MM.1S (cell line): ENCODE measurements at regions not wholly inside any gene's neighbourhood (a gene's known extent, or its start where the extent isn't known, plus 50 kb on each side); places are given as distances from the start of the nearest gene placed in this dataset.

Source experiments
- DNase-seq: peaks from one replicate; pipeline ENCODE4 v3.0.0-alpha.2; 2015
- H2AFZ ChIP-seq: fragments of 300-600 bp; sonication (generic); 2 replicates; pipeline ENCODE4 v1.6.0; 2016; ENCODE audit warnings: antibody characterized with exemption, low read length
- H3F3A ChIP-seq: fragments of 300-600 bp; sonication (generic); 2 replicates; pipeline ENCODE4 v1.6.1; 2016; ENCODE audit warnings: mild to moderate bottlenecking, antibody characterized with exemption, low read length, moderate library complexity, mixed read lengths; ENCODE audit not compliant: insufficient read depth
- H3K27ac ChIP-seq: fragments of 300-600 bp; sonication (generic); 2 replicates; pipeline ENCODE4 v1.5.1; 2016; ENCODE audit warnings: mild to moderate bottlenecking, low read length
- H3K27me3 ChIP-seq: fragments of 300-600 bp; sonication (generic); replicated peaks from 2 replicates; pipeline ENCODE4 v1.6.0; 2016; ENCODE audit warnings: low read length; ENCODE audit not compliant: insufficient read depth
- H3K36me3 ChIP-seq: fragments of 300-600 bp; sonication (generic); replicated peaks from 2 replicates; pipeline ENCODE4 v1.6.1; 2016; ENCODE audit warnings: mild to moderate bottlenecking, low read length, mixed read lengths; ENCODE audit not compliant: insufficient read depth
- H3K4me1 ChIP-seq: fragments of 300-600 bp; sonication (generic); 2 replicates; pipeline ENCODE4 v1.6.1; 2016; ENCODE audit warnings: low read length, mixed read lengths
- H3K4me2 ChIP-seq: fragments of 300-600 bp; sonication (generic); 2 replicates; pipeline ENCODE4 v1.6.0; 2016; ENCODE audit warnings: low read depth, low read length
- H3K4me3 ChIP-seq: fragments of 300-600 bp; sonication (generic); 2 replicates; pipeline ENCODE4 v1.5.1; 2016; ENCODE audit warnings: low read length, mixed read lengths
- H3K79me2 ChIP-seq: fragments of 300-600 bp; sonication (generic); 2 replicates; pipeline ENCODE4 v1.6.1; 2016; ENCODE audit warnings: mixed run types, low read length, mixed read lengths
- H3K9ac ChIP-seq: fragments of 300-600 bp; sonication (generic); 2 replicates; pipeline ENCODE4 v1.6.1; 2016; ENCODE audit warnings: low read length, mixed read lengths
- H3K9me2 ChIP-seq: fragments of 300-600 bp; sonication (generic); replicated peaks from 2 replicates; pipeline ENCODE4 v1.6.1; 2016; ENCODE audit warnings: mild to moderate bottlenecking, low read length, mixed read lengths; ENCODE audit not compliant: insufficient read depth
- H3K9me3 ChIP-seq: fragments of 300-600 bp; sonication (generic); replicated peaks from 2 replicates; pipeline ENCODE4 v1.6.1; 2016; ENCODE audit warnings: mild to moderate bottlenecking, low read length, mixed read lengths; ENCODE audit not compliant: insufficient read depth
- H4K20me1 ChIP-seq: fragments of 300-600 bp; sonication (generic); 2 replicates; pipeline ENCODE4 v1.6.1; 2016; ENCODE audit warnings: mild to moderate bottlenecking, low read length, moderate library complexity, mixed read lengths; ENCODE audit not compliant: insufficient read depth
- CTCF ChIP-seq: fragments of 300-600 bp; sonication (generic); IDR thresholded peaks from 2 replicates; pipeline ENCODE4 v1.5.1; 2016; ENCODE audit warnings: antibody characterized with exemption, low read length, mixed read lengths
- EZH2 ChIP-seq: fragments of 300-600 bp; sonication (generic); optimal IDR thresholded peaks from 2 replicates; pipeline ENCODE3; 2017; ENCODE audit warnings: low read depth, mild to moderate bottlenecking, antibody characterized with exemption, low read length, mixed read lengths
- EZH2phosphoT487 ChIP-seq: fragments of 300-600 bp; sonication (generic); IDR thresholded peaks from 2 replicates; pipeline ENCODE4 v1.6.1; 2018; ENCODE audit warnings: antibody characterized with exemption, low read length

GRCh38 chr21:29228306-29228705 lies 70.4 kb upstream of the BACH1 start:
- Histone ChIP-seq H3K27ac (no peak overlapping the region), H3K27me3 (no peaks in the 10 kb centered on the region), H3K79me2 (no peaks in the 10 kb centered on the region), H3F3A (peaks cover 8% of the 10 kb centered on the region), H2AFZ (no peak overlapping the region), H3K4me3 (no peak overlapping the region), H3K4me1 (peaks cover 9% of the 10 kb centered on the region), H3K9me3 (no peaks in the 10 kb centered on the region), H3K9me2 (no peaks in the 10 kb centered on the region), H3K36me3 (no peaks in the 10 kb centered on the region), H3K4me2 (no peak overlapping the region), H4K20me1 (no peaks in the 10 kb centered on the region), H3K9ac (no peak overlapping the region)
- TF ChIP-seq EZH2 (no peak), CTCF (no peak), EZH2phosphoT487 (no peak)
- no peak for DNase-seq

DNA sequence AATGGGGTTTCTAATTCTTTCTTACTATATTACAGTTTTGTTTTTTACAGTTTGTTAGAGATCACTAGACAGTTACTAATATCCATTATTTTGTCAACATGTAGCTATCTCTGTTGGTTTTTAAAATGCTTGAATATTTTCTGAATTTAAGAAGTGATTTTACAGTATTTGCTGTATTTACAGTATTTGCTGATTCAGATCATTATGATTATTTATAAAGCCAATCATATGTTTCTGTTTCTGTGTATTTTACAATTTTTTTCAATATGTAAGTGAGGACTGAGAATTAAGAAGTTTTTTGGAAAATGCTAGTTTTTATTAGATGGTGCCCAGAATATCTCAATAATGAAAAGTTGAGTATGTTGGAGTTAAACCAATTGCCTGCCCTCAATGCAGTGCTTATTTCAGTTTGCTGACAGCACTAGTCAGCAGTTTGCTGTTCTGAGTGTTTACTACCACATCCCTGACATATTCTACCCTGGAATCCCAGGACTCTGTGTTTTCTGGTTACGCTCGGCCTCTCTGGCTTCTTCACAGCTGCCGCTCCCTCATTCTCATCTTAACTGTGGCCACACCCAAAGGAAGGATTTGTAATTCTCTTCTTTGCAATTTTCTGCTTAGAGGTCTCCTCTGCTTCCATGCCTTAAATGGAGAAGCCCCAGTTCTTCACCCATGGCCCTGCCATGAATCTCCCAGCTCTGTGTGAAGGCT lies 68.0 kb upstream of the BACH1 start:
- Histone ChIP-seq H3K4me3 (no peak overlapping the region), H3K79me2 (no peaks in the 10 kb centered on the region), H3F3A (peaks cover 30% of the 10 kb centered on the region), H3K9me3 (no peaks in the 10 kb centered on the region), H3K27ac (no peak overlapping the region), H3K27me3 (no peaks in the 10 kb centered on the region), H3K4me1 (peaks cover 28% of the 10 kb centered on the region), H3K36me3 (no peaks in the 10 kb centered on the region), H3K9me2 (no peaks in the 10 kb centered on the region), H4K20me1 (no peaks in the 10 kb centered on the region), H3K9ac (no peak overlapping the region), H3K4me2 (no peak overlapping the region), H2AFZ (no peak overlapping the region)
- TF ChIP-seq EZH2phosphoT487 (no peak), CTCF (no peak), EZH2 (no peak)
- DNase-seq, result no peak

DNA sequence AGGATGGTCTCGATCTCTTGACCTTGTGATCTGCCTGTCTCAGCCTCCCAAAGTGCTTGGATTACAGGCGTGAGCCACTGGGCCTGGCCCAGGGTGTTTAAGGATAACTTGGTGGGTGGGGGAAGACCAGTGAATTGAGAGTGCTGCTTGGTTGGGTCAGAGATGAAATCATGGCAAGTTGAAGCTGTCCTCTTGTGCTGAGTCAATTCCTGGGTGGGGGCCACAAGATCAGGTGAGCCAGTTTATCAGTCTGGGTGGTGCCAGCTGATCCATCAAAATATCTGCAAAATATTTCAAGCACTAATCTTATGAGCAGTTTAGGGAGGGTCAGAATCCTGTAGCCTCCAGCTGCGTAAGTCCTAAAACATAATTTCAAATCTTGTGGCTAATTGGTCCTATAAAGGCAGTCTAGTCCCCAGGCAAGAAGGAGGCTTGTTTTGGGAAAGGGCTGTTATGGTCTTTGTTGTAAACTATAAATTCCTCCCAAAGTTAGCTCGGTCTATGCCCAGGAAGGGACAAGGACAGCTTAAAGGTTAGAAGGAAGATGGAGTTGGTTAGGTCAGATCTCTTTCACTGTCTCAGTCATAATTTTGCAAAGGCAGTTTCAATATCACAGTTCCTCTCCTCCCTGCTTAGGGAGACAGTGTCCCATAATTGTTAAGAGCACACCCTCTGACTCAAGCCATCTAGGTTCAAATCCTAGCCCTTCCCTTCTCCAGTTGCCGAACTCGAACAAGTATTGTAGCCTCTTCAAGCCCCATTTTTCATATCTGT lies 66.8 kb upstream of the BACH1 start:
- no peak for DNase-seq
- TF ChIP-seq EZH2 (no peak), CTCF (no peak), EZH2phosphoT487 (no peak)
- Histone ChIP-seq H3K9ac (no peak overlapping the region), H2AFZ (no peak overlapping the region), H3K9me2 (no peaks in the 10 kb centered on the region), H3K79me2 (no peaks in the 10 kb centered on the region), H3K27me3 (no peaks in the 10 kb centered on the region), H3K27ac (no peak overlapping the region), H3F3A (peaks cover 41% of the 10 kb centered on the region), H3K9me3 (no peaks in the 10 kb centered on the region), H3K4me2 (no peak overlapping the region), H3K4me3 (no peak overlapping the region), H3K4me1 (peaks cover 37% of the 10 kb centered on the region), H3K36me3 (no peaks in the 10 kb centered on the region), H4K20me1 (no peaks in the 10 kb centered on the region)
